CD4-positive, alpha-beta T cell (primary cell): ENCODE measurements at regions not wholly inside any gene's neighbourhood (a gene's known extent, or its start where the extent isn't known, plus 50 kb on each side); places are given as distances from the start of the nearest gene placed in this dataset.

Source experiments
- ATAC-seq: fragments of 200-7000 bp; cut with Tn5 transposase; one replicate; pipeline ENCODE4 v1.10.0; 2022; ENCODE audit warnings: mild to moderate bottlenecking; ENCODE audit not compliant: poor library complexity
- CTCF ChIA-PET: fragments of 350-600 bp; sonication (Branson Sonifier 250); formaldehyde crosslinking; loops from one replicate; lab custom pipeline; 2021; ENCODE audit warnings: antibody characterized with exemption, inconsistent platforms; lab: Charles Lee
- POLR2A ChIA-PET: fragments of 350-600 bp; sonication (Branson Sonifier 250); formaldehyde crosslinking; loops from one replicate; lab custom pipeline; 2021; ENCODE audit warnings: antibody characterized with exemption, inconsistent platforms; lab: Charles Lee
- DNase-seq, 14 experiments: peaks; one replicate each; pipeline ENCODE4 v3.0.0-alpha.2; 2013 to 2020; ENCODE audit warnings: mixed read lengths in 2 of 14
- H3K27ac ChIP-seq, 2 donors: one replicate each; pipeline versions ENCODE4 v1.5.1 to v1.7.0; 2013; ENCODE audit warnings: low read length in 2 of 2, low read depth in 1 of 2, mild to moderate bottlenecking in 1 of 2
- H3K27me3 ChIP-seq, 2 experiments: 1 replicate in 1 of 2; 2 replicates in 1 of 2; pipeline versions ENCODE4 v1.6.1 to v1.7.0; 2013; ENCODE audit warnings: low read length in 2 of 2, control low read depth in 1 of 2, mild to moderate bottlenecking in 1 of 2, moderate library complexity in 1 of 2; ENCODE audit not compliant: insufficient read depth in 2 of 2, control insufficient read depth in 1 of 2
- H3K36me3 ChIP-seq: one replicate; pipeline ENCODE4 v1.6.1; 2013; ENCODE audit warnings: low read length, control low read depth; ENCODE audit not compliant: insufficient read depth
- H3K4me1 ChIP-seq: one replicate; pipeline ENCODE4 v1.6.1; 2013; ENCODE audit warnings: low read length, control low read depth; ENCODE audit not compliant: insufficient read depth
- H3K4me3 ChIP-seq: one replicate; pipeline ENCODE4 v1.5.1; 2013; ENCODE audit warnings: mild to moderate bottlenecking, low read length, moderate library complexity
- H3K9me3 ChIP-seq, 2 experiments: 1 replicate in 1 of 2; 2 replicates in 1 of 2; pipeline versions ENCODE4 v1.6.1 to v1.7.0; 2013; ENCODE audit warnings: low read length in 2 of 2, mild to moderate bottlenecking in 2 of 2, control low read depth in 1 of 2, moderate library complexity in 1 of 2; ENCODE audit not compliant: control insufficient read depth in 1 of 2, insufficient read depth in 1 of 2
- H3K27ac Mint-ChIP-seq: one replicate; pipeline ENCODE4 v1.8.0; 2020; ENCODE audit warnings: mixed read lengths
- H3K27me3 Mint-ChIP-seq: one replicate; pipeline ENCODE4 v1.8.0; 2021; ENCODE audit warnings: mixed read lengths
- H3K36me3 Mint-ChIP-seq: one replicate; pipeline ENCODE4 v1.8.0; 2021; ENCODE audit warnings: low read depth, mixed read lengths
- H3K4me1 Mint-ChIP-seq: one replicate; pipeline ENCODE4 v1.8.0; 2021; ENCODE audit warnings: low read depth, mixed read lengths
- H3K4me3 Mint-ChIP-seq: one replicate; pipeline ENCODE4 v1.8.0; 2020; ENCODE audit warnings: mild to moderate bottlenecking, mixed read lengths
- H3K9me3 Mint-ChIP-seq: one replicate; pipeline ENCODE4 v1.8.0; 2020; ENCODE audit warnings: mixed read lengths
- intact Hi-C, 2 experiments: fragments of 100-400 bp; cut with DNase I in 1 of 2; cut with micrococcal nuclease in 1 of 2; formaldehyde crosslinking; loops; one replicate each; pipeline versions ENCODE4 v1.15.1 to v1.9.0; 2023 to 2025; cut with DNase I, micrococcal nuclease
- TF ChIP-seq, protein P1 (sequence below): fragments of 200-600 bp; IDR thresholded peaks from one replicate; pipeline ENCODE4 v1.8.0; 2022; ENCODE audit warnings: antibody characterized with exemption, mild to moderate bottlenecking

DNA sequence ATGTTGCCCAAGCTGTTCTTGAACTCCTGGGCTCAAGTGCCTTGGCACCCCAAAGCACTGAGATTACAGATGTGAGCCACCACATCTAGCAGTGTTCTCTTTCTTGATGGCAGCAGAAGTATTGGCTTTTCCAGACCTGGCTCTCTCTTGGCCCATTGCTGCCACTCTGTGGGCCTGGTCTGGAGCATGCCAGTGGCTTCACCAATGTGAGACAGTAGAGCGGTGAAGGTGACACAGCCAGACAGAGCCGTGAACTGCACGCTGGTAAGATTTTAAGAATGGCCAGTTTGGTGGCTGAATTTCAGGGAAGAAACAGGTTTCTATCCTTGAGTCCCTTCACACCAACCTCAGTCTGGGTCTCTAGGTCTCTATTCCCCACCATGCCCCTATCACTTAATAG, 552.7 kb upstream of the NRP1 start:
- TF ChIP-seq, protein P1, sequence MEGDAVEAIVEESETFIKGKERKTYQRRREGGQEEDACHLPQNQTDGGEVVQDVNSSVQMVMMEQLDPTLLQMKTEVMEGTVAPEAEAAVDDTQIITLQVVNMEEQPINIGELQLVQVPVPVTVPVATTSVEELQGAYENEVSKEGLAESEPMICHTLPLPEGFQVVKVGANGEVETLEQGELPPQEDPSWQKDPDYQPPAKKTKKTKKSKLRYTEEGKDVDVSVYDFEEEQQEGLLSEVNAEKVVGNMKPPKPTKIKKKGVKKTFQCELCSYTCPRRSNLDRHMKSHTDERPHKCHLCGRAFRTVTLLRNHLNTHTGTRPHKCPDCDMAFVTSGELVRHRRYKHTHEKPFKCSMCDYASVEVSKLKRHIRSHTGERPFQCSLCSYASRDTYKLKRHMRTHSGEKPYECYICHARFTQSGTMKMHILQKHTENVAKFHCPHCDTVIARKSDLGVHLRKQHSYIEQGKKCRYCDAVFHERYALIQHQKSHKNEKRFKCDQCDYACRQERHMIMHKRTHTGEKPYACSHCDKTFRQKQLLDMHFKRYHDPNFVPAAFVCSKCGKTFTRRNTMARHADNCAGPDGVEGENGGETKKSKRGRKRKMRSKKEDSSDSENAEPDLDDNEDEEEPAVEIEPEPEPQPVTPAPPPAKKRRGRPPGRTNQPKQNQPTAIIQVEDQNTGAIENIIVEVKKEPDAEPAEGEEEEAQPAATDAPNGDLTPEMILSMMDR, result no peak
- Mint-ChIP-seq H3K9me3 (no peaks in the 10 kb centered on the region), H3K36me3 (no peaks in the 10 kb centered on the region), H3K4me3 (no peak overlapping the region), H3K27ac (no peak overlapping the region), H3K27me3 (peaks cover 4% of the 10 kb centered on the region), H3K4me1 (no peaks in the 10 kb centered on the region)
- no peak for ATAC-seq
- POLR2A ChIA-PET, result no interaction called here
- no peak overlapping the region for H3K27ac ChIP-seq
- H3K4me1 ChIP-seq, result no peaks in the 10 kb centered on the region
- CTCF ChIA-PET, result no interaction called here
- H3K9me3 ChIP-seq, result peaks cover 0 to 5% of the 10 kb centered on the region in 2 experiments
- no peaks in the 10 kb centered on the region for H3K36me3 ChIP-seq
- peaks cover 0 to 2% of the 10 kb centered on the region in 2 experiments for H3K27me3 ChIP-seq
- intact Hi-C loops, result no loop called here
- no peak overlapping the region for H3K4me3 ChIP-seq
- no peak for DNase-seq

DNA sequence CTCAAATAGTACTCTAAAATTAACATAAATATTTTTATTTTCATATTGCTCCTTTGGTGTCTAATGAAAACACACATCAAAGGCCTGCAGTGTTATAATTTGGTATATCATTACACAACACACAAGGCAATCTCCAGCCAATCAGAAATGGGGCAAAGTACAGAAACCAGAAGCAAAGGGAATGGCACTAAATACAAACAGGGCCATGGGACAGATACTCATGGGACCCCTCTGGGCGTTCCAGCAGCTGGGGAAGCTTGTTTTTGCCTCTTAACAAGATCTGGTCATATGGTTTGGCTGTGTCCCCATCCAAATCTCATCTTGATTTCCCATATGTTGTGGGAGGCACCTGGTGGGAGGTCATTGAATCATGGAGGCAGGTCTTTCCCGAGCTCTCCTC, 551.8 kb upstream of the NRP1 start:
- no peaks in the 10 kb centered on the region for H3K9me3 Mint-ChIP-seq
- TF ChIP-seq, protein P1, result no peak

GRCh38 chr10:33884604-33885003, 550.1 kb upstream of the NRP1 start:
- CTCF ChIA-PET, result no interaction called here
- H3K9me3 ChIP-seq, result no peaks in the 10 kb centered on the region
- no peaks in the 10 kb centered on the region for H3K36me3 ChIP-seq
- ATAC-seq (no peak), DNase-seq (no peak)
- no peaks in the 10 kb centered on the region for H3K27me3 ChIP-seq
- Mint-ChIP-seq H3K27ac (no peak overlapping the region), H3K4me3 (no peak overlapping the region), H3K27me3 (peaks cover 4% of the 10 kb centered on the region), H3K4me1 (no peaks in the 10 kb centered on the region), H3K36me3 (no peaks in the 10 kb centered on the region), H3K9me3 (no peaks in the 10 kb centered on the region)
- H3K27ac ChIP-seq, result no peak overlapping the region
- H3K4me3 ChIP-seq, result no peak overlapping the region
- POLR2A ChIA-PET, result no interaction called here
- intact Hi-C loops, result no loop called here
- TF ChIP-seq, protein P1, result no peak
- no peaks in the 10 kb centered on the region for H3K4me1 ChIP-seq

More for the DNA sequence above, 551.8 kb upstream of the NRP1 start:
- H3K27ac ChIP-seq, result no peak overlapping the region
- ChIA-PET CTCF (no interaction called here), POLR2A (no interaction called here)
- H3K36me3 ChIP-seq, result no peaks in the 10 kb centered on the region
- DNase-seq (no peak), ATAC-seq (no peak)
- intact Hi-C loops, result no loop called here
- H3K4me3 Mint-ChIP-seq, result no peak overlapping the region
- no peaks in the 10 kb centered on the region for H3K4me1 Mint-ChIP-seq
- H3K27me3 ChIP-seq, result peaks cover 0 to 2% of the 10 kb centered on the region in 2 experiments
- H3K36me3 Mint-ChIP-seq, result no peaks in the 10 kb centered on the region
- H3K4me3 ChIP-seq, result no peak overlapping the region
- H3K27ac Mint-ChIP-seq, result no peak overlapping the region
- H3K9me3 ChIP-seq, result peaks cover 0 to 5% of the 10 kb centered on the region in 2 experiments
- H3K4me1 ChIP-seq, result no peaks in the 10 kb centered on the region
- H3K27me3 Mint-ChIP-seq, result peaks cover 4% of the 10 kb centered on the region
